ENCODE measurements at regions not wholly inside any gene's neighbourhood (a gene's known extent, or its start where the extent isn't known, plus 50 kb on each side); places are given as distances from the start of the nearest gene placed in this dataset.
"Not testable (repeated sequence)": the region's sequence is repeated elsewhere in the genome, so short reads cannot be mapped to it uniquely, and the experiment has no call there.

DNA sequence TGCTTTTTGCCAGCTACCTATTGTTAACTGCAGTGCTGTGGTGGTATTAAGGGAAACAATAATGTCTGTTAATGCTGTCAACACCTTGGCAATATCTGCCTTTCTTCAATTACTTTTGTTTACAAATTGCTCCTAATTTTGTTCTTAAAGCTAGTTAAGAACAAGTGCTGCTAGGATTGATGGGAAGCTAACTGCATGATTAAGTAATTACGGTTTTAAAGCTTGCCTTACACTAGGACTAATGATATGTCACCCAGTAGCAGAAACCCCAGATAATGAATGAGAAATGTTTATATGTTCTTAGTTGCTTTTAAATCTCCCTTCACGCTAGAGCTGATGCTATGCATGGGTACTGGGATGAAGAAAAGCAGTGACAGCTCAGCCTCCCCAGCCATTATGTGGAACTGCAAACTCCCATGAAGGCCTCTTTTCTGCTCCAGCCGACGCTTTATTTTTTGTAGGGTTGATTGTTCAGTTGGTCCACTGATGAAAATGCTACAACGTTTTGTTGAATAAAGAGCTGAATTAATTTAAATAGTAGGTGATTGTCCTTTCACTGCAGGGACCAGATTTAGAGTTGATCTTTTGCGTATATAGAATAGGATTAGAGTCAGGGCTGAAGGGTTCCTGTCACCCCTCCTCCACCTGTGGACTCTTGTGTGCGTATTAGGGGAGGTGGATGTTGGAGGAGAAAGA is 610.5 kb downstream of the TFAP2B start:
- no peak for DNase-seq

GRCh38 chr6:51430589-51430988 is 611.9 kb downstream of the TFAP2B start:
- DNase-seq: no peak

DNA sequence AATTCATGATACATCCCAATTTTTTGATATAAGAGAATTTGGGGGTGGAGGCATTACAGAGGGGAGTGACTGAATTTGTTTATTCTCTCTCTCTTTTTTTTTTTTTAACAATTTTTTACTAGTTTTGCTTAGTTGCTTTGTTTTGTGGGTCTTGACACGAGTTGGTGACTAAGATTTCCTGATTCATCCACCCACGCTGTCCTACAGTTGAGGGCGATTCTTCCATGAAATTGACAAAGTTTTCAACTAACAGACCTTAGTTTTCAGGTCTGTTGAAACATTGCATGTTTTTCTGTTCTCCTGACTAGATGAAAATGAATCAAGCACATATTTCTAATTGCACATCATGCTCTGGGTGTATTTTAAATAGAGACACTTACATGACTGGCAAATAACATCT is 613.8 kb downstream of the TFAP2B start:
- no peak for DNase-seq

DNA sequence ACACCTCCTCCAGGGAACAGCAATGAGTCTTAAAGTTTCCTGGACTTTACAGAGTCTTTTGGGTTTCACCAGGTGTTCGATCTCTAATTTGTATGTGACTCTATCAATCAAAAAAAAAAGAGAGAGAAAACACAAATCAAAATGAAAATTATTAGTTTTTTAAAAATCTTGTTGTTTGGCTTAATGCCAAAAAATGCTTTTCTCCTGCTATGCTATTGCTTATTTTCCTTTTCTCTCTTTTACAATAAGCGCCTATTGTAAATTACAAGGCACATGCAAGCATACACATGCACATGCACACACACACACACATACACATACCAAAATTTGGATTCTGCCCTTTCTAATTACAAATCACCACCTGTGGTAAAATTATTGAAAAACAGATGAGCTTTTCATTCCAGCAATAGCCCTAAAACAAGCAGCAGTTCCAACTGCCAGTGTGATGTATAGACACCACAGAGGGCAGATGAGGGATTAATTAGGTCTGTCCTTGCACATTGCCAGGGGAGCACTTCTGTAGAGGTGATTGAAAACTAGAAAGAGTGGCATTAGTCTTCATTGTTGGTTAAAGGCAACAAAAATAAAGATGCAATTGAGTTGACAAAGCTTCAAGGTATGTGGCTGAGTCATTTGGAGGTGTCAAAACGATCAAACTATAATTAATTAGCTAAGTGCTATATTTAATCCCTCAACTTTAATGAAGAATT is 631.7 kb downstream of the TFAP2B start:
- no peak for DNase-seq

DNA sequence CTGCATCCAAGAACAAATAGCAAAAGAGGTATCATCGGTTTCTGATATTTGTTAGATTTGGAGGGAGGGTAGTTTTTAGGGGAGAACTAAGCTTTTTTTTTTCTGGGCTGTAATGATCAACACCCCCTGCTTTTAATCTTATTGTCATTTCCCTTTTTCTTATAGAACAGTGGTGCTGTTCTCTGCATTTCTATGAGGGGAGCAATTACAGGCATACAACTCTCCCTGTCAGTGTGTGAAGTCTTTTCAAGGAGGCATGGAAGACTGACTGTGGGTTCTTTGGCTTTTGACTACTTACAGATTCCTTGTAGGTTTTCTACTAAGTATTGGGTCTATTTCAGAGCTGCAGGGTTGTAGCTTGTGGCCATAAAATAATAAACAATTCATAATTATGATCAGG is 632.3 kb downstream of the TFAP2B start:
- DNase-seq: no peak

GRCh38 chr6:51456282-51456681 is 631.1 kb downstream of the PKHD1 start:
- DNase-seq: no peak

- DNase-seq: no peak
These were observed 627.5 kb downstream of the PKHD1 start for GRCh38 chr6:51459958-51460357.

- DNase-seq: no peak
These were observed 624.5 kb downstream of the PKHD1 start for GRCh38 chr6:51462896-51463295.

- no peak for DNase-seq
These were observed 624.1 kb downstream of the PKHD1 start for GRCh38 chr6:51463321-51463720.

DNA sequence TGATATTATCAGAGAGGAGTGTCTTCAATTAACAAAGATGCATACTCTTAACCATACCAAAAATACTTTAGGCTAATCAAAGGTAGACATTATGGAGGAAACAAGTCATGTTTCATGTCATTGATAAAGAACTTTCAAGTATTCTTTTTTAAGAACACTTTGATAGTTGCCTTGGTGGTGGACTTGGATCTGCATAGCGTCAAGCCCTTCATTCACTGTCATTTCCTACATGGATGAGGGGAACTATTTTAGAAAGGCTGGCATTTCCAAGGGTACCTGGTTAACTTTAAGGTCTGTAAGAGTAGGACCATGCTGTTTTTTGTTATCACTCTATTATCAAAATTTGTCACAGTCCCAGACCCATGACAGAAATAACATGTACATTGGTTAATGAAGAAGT is 622.5 kb downstream of the PKHD1 start:
- DNase-seq: no peak

DNA sequence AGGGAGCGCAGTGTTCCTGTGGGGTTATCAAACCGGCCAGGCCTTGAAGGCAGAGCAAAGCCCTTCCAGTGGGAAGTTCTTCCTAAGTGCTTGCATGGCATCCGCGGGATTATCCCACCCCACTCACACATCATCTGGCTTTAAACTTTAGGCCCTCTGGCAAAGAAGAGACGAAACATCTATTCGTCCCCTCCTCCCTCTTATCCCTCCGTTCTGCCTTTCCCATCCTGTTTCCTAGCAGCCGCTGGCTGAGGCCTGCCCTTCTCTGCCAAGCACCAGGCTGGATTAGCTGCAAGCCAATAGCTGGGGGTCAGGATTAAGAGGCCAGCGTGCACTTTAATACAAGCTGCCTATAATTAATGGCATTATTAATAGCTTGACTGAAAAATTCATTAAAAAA is 621.0 kb downstream of the PKHD1 start:
- DNase-seq: no peak

DNA sequence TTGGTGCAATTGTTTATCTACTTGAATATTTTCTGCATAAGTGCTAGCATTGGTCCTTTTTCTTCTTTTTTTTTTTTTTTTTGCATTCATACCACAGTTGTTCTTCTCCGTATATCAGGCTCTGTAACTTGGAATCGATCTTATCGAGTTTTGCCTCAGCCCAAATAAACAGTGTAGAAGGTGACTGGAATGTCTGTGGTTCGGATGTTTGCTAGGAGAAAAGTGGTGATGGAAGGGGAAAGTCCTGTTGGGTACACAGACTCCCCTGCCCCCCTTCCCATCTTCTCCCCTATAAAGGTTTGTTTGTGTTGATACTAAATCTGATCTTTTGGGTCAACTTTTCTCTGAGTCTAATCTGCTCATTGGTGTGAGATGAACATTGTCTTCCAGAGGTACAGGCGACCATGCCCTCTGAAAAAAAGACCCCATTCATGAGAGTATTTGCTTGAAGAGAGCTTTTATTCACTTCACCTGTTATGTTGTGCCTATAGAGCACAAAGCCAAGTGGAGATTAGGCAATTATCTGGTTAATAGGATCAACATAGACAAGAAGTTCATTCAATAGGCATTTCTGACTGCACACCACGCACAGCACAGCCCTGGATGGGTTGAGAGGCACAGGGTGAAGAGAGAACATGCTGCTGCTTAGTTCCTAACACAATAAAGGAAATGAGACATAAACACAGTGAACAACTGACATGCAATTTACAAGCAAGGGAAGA is 620.0 kb downstream of the PKHD1 start:
- DNase-seq: no peak

DNA sequence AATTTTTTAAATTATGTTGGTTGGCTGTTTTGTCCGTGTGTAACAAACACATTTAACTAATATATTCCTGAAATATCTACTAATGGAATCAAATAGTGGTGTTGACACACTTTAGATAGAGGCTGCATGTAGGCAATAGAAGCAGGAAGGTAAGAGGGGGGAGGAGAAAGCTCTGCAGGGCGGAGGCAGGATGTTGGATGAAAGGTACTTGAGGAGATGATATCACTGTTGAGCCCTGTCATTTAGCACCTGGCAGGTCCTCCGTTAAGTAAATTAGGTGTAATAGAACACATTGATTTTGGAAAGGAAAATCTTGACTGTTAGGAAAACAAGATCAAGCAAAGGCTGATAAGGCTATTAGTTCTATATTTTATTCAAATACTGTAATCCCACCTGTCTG is 618.7 kb downstream of the PKHD1 start:
- DNase-seq: no peak

DNA sequence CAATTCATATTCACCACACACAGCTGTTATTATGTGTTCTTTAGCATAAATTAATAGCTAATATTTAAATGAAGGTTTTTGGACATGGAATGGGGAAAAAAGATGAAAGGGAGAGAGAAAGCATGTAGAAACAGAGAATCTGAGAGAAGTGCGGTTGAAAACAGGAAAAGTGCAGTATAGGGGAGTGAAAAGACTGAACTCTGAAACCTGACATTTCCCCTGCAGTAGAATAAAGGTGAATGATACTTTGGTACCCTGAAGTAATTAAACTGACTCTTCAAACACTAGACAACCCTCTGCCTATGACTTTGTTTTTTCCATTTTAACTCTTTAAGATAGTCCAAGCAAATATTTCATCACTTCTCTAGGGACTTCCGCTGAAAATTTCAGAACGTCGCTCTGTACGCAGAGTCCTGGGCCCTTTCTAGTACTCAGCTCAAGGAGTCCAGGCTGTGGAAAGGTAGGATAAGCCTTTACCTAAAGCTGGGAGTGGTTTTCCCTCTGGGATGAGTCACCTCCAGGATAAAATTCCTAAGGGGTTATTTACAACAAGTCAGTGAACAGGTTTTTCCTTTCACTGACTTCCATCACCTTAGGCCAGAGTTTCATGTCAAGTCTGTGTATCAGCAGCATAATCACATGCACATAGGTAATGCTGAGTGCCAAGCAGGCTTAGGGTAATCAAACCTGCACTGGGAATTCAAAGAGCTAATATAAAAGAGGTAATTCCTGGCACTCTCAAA is 614.5 kb downstream of the PKHD1 start:
- DNase-seq: no peak

DNA sequence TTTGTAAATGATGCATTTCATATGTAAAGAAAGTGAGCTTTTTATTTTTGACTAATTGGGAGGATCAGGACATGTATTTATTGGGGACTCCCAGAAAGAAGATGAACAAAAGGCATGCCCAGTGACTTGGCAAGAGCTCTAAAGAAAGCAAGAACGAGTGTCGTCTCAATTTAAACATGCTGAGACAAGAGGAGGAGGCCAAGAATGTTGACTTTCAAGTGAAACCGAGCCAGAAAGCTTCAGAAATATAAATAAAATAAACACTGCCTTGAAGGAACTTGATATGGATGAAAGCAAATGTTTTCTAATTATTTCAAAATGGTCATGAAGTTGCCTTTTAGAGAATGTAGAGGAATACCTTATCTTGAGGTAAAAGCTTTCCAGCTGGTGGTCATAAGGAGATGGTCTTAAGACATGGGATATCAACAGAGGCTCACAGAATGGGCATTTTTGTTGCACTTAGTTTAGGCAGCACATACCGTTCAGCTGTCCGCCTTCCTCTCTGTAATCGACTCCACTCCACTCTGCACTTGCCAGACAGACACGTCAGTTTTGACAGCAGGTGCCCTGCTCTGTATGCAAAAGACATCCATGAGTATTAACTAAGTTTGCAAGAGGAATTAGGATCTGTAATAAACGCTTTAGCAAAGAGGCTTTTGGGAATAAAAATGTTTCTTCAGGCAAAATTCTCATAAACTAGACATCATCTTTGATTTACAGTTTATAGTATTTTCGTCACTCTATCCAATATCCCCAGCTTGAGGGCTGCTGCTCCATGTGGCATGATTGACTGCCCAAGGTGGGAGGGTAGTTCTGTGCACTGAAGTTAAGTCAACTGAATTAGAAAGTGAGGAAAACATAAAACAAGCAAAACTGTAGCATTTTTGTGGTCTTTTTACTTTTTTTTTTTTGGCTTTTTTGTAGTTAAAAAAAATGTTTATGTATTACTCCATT is 613.1 kb downstream of the PKHD1 start:
- no peak for DNase-seq

DNA sequence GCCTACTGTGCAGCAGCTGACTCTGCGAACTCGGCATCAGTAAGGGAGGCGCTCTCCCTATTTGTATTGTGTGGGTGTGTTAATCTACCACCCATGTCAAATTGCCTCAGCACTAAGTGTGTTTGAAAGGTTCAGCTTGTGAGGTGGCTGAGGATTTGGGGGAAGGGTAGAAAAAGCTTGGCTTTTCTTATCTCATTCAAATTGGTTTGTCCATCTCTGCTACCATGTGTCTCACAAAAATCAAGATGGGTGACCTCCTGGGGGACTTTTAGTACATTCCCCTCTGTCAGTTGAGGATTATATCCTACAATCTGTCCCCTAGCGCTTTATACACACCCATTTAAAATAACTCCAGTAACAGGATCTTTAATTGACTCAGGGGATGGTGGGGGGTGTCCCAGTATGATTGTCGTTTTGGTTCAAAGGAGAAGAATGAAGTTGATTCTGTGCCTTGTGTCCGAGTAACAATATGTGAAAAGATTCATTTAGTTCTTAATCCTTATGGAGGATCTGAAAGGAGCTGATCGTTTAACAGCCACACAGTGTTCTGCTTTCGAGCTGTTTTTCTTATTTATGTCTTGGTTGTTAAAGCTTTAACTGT is 609.6 kb downstream of the PKHD1 start:
- no peak for DNase-seq

GRCh38 chr6:51479296-51479695 is 608.1 kb downstream of the PKHD1 start:
- DNase-seq: no peak

DNA sequence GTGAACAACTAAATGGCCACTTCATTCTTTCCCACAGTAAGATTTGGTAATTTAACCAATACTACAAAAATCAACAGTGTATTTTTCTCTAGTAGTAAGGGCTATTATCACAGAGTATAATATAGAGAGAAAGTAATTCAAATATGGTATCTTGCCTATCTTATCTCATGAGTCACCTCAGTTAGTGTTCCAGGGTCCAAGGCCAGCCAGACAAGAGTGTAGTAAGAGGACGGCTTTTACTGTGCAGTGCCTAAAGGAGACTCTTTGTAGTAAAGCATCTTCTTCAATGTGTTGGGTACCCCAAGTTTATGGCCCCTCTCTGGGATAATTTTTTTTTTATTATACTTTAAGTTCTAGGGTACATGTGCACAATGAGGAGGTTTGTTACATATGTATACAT is 607.4 kb downstream of the PKHD1 start:
- DNase-seq: no peak

- DNase-seq: not testable (repeated sequence)
These were observed 601.5 kb downstream of the PKHD1 start for GRCh38 chr6:51485869-51486268.

DNA sequence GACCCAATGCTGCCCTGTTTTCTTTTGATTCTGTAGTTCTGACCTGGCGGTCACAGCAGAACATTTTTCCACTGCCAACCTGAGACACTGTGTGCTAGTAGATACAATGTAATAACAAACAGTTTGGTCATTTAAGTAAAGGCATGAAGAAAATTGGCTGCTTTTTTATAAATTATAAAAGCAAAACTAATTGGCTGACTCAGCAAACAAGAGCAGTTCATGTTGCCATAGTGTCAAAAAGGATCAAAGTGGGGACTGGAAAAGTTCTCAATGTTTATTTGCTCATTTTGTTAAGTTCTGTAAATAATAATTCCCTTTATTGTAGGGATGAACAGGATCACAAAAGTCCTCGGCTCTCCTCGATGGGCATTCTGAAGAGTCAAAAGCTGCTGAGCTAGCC is 599.5 kb downstream of the PKHD1 start:
- no peak for DNase-seq

DNA sequence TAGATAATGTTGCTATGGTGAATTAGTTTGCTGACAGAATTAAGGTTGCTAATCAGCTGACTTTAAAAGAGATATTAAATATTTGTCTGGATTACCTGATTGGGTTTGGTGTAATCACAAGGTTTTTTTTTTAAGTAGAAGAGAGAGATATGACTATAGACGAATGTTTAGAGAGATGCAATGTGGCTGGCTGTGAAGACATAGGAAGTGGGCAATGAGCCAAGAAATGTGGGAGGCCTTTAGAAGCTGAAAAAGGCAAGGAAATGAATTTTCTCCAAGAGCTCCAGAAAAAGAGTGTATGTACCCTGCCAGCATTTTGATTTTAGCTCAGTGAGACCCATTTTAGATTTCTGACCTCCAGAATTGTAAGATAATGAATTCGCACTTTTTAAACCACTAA is 598.3 kb downstream of the PKHD1 start:
- DNase-seq: no peak

DNA sequence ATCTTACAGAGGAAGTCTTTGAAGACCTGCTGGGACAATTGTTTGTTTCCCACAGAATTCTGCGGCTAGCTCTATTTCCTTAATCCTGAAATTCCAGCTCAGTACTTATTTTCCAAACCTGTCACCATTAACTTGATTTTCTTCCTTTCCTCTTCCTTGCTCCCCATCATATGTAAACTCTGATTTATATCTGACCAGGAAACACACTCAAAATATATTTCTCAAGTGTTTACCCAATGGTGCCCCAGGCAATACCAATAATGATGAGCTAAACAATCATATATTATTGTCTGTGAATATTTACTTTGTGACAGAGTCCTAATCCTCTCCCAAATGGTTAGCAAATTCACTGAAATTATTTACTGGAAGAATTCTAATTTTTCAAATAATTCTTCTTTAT is 597.3 kb downstream of the PKHD1 start:
- DNase-seq: no peak

Data from T-helper 2 cell (primary cell).